ENCODE measurements at regions not wholly inside any gene's neighbourhood (a gene's known extent, or its start where the extent isn't known, plus 50 kb on each side); places are given as distances from the start of the nearest gene placed in this dataset.

DNA sequence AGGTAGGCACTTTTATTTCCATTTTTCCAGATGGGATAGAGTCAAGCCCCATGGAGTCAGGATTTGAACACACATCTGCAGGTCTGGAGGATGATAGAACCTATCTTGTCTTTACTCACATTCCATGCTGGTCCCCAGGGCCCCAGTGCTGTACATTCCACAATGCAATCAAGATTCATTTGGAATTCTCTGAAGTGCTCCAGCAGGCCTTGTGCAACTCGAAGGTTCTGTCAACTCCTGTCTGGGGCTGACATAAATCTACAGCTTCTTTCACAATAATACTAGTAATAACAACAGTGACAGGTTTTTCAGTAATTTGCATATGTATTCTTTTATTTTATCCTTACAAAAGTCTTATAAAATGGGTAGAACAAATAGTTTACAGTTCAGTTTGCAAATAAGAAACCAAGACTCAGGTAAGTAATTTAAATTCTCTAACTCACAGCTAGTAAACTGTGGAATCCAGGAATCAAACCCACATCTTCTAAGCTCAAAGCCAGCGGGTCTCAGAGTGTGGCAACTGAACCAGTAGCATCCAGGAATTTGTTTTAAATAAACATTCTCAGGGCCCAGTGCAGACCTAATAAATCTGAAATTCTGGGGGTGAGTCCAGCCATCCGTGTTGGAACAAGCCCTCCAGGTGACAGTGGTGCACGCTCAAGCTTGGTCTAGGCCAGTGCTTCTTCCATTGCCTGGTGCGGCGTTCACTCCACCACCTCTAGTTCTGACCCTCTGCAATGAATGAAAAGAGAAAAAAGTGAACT lies 137.0 kb upstream of the TNFAIP3 start:
- TF ChIP-seq, protein P1, sequence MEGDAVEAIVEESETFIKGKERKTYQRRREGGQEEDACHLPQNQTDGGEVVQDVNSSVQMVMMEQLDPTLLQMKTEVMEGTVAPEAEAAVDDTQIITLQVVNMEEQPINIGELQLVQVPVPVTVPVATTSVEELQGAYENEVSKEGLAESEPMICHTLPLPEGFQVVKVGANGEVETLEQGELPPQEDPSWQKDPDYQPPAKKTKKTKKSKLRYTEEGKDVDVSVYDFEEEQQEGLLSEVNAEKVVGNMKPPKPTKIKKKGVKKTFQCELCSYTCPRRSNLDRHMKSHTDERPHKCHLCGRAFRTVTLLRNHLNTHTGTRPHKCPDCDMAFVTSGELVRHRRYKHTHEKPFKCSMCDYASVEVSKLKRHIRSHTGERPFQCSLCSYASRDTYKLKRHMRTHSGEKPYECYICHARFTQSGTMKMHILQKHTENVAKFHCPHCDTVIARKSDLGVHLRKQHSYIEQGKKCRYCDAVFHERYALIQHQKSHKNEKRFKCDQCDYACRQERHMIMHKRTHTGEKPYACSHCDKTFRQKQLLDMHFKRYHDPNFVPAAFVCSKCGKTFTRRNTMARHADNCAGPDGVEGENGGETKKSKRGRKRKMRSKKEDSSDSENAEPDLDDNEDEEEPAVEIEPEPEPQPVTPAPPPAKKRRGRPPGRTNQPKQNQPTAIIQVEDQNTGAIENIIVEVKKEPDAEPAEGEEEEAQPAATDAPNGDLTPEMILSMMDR (IDR thresholded peaks at IDR 0.05) = no peak
- TF ChIP-seq POLR2AphosphoS5 (IDR thresholded peaks at IDR 0.05) (no peak), EP300 (IDR thresholded peaks at IDR 0.05) (no peak), POLR2A (IDR thresholded peaks at IDR 0.05) (no peak)
